GM06990 (cell line): ENCODE measurements at regions not wholly inside any gene's neighbourhood (a gene's known extent, or its start where the extent isn't known, plus 50 kb on each side); places are given as distances from the start of the nearest gene placed in this dataset.

ENCODE experiments used
- DNase-seq: peaks from one replicate; pipeline ENCODE4 v3.0.0-alpha.2; 2011; ENCODE audit not compliant: insufficient read length; ENCODE audit errors: extremely low read depth
- H3K27me3 ChIP-seq: replicated peaks from 2 replicates; pipeline ENCODE4 v1.6.0; 2011; ENCODE audit warnings: low read length; ENCODE audit not compliant: control insufficient read depth, insufficient read depth
- H3K36me3 ChIP-seq: 2 replicates; pipeline ENCODE4 v1.5.1; 2011; ENCODE audit warnings: low read length; ENCODE audit not compliant: control insufficient read depth, insufficient read depth
- H3K4me3 ChIP-seq: replicated peaks from 2 replicates; pipeline ENCODE4 v1.5.1; 2011; ENCODE audit warnings: low read depth, mild to moderate bottlenecking, control low read depth, low read length
- TF ChIP-seq, protein P1 (sequence below): IDR thresholded peaks from 2 replicates; pipeline ENCODE4 v1.5.1; 2011; ENCODE audit warnings: low read length, control low read depth, mild to moderate bottlenecking, inconsistent platforms; ENCODE audit not compliant: insufficient read depth, poor library complexity, severe bottlenecking

GRCh38 chr1:238186887-238187574, 296.3 kb upstream of the ZP4 start:
- DNase-seq, result peak; percentile 1
- no peaks in the 10 kb centered on the region for H3K27me3 ChIP-seq
- no peaks in the 10 kb centered on the region for H3K36me3 ChIP-seq
- H3K4me3 ChIP-seq, result no peak overlapping the region
- TF ChIP-seq, protein P1, sequence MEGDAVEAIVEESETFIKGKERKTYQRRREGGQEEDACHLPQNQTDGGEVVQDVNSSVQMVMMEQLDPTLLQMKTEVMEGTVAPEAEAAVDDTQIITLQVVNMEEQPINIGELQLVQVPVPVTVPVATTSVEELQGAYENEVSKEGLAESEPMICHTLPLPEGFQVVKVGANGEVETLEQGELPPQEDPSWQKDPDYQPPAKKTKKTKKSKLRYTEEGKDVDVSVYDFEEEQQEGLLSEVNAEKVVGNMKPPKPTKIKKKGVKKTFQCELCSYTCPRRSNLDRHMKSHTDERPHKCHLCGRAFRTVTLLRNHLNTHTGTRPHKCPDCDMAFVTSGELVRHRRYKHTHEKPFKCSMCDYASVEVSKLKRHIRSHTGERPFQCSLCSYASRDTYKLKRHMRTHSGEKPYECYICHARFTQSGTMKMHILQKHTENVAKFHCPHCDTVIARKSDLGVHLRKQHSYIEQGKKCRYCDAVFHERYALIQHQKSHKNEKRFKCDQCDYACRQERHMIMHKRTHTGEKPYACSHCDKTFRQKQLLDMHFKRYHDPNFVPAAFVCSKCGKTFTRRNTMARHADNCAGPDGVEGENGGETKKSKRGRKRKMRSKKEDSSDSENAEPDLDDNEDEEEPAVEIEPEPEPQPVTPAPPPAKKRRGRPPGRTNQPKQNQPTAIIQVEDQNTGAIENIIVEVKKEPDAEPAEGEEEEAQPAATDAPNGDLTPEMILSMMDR, result no peak

- H3K27me3 ChIP-seq, result no peaks in the 10 kb centered on the region
- DNase-seq, result no peak
- TF ChIP-seq, protein P1, result no peak
- no peak overlapping the region for H3K4me3 ChIP-seq
- no peaks in the 10 kb centered on the region for H3K36me3 ChIP-seq
These were observed 287.4 kb upstream of the ZP4 start for GRCh38 chr1:238177960-238178645.

- no peaks in the 10 kb centered on the region for H3K27me3 ChIP-seq
- no peaks in the 10 kb centered on the region for H3K36me3 ChIP-seq
- TF ChIP-seq, protein P1, result no peak
- DNase-seq, result no peak
- H3K4me3 ChIP-seq, result no peak overlapping the region
These were observed 286.6 kb upstream of the ZP4 start for GRCh38 chr1:238177351-238177750.

GRCh38 chr1:238176441-238176840, 285.7 kb upstream of the ZP4 start:
- no peak for DNase-seq
- H3K27me3 ChIP-seq, result no peaks in the 10 kb centered on the region
- TF ChIP-seq, protein P1, result no peak
- no peaks in the 10 kb centered on the region for H3K36me3 ChIP-seq
- no peak overlapping the region for H3K4me3 ChIP-seq

DNA sequence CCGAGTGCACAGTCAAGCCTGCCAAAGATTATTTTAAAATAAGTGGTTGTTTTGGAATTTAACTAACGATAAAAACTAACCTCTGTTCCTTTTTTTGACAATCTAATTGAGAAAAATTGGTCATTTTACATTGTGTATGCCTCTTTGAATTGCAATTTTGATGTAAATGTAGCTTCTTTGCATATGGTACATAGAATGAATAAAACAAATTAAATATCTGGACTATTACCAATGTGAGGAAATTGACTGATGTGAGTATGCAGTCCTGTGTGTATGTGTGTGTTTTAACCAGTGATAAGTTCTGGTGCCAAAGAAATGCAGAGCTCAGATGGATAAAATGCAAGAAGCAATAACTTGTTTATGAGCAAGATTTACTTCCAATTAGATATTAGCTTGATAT, 281.3 kb upstream of the ZP4 start:
- Histone ChIP-seq H3K27me3 (no peaks in the 10 kb centered on the region), H3K36me3 (no peaks in the 10 kb centered on the region), H3K4me3 (no peak overlapping the region)
- no peak for DNase-seq
- TF ChIP-seq, protein P1, result no peak
